ENCODE measurements at regions not wholly inside any gene's neighbourhood (a gene's known extent, or its start where the extent isn't known, plus 50 kb on each side); places are given as distances from the start of the nearest gene placed in this dataset.

DNA sequence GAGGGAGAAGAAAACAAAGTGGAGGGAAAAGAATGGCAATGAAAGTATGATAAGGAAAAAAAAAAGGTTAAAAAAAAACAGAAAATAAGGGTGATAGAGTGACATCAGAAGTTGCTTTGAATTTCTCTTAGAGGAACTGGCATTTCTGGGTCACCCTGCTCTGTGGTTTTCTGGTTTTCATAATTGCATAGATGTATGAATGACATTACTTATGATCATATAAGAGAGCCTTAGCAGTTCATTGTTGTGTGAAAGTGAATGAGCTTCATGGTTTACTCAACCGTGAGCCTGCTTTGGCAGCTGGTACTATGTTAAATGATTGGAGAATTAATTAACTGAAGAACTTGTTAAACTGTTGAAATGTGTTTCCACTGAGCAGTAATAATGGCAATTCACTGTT, 336.4 kb upstream of the FBXO33 start:
- H3K4me3 ChIP-seq (replicated peaks; ENCODE audit: low read depth, low read length) = no peak overlapping the region
- TF ChIP-seq, protein P1, sequence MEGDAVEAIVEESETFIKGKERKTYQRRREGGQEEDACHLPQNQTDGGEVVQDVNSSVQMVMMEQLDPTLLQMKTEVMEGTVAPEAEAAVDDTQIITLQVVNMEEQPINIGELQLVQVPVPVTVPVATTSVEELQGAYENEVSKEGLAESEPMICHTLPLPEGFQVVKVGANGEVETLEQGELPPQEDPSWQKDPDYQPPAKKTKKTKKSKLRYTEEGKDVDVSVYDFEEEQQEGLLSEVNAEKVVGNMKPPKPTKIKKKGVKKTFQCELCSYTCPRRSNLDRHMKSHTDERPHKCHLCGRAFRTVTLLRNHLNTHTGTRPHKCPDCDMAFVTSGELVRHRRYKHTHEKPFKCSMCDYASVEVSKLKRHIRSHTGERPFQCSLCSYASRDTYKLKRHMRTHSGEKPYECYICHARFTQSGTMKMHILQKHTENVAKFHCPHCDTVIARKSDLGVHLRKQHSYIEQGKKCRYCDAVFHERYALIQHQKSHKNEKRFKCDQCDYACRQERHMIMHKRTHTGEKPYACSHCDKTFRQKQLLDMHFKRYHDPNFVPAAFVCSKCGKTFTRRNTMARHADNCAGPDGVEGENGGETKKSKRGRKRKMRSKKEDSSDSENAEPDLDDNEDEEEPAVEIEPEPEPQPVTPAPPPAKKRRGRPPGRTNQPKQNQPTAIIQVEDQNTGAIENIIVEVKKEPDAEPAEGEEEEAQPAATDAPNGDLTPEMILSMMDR (IDR thresholded peaks at IDR 0.05; ENCODE audit: low read length, missing control alignments) = no peak
- DNase-seq (ENCODE audit: low read depth) = no peak

DNA sequence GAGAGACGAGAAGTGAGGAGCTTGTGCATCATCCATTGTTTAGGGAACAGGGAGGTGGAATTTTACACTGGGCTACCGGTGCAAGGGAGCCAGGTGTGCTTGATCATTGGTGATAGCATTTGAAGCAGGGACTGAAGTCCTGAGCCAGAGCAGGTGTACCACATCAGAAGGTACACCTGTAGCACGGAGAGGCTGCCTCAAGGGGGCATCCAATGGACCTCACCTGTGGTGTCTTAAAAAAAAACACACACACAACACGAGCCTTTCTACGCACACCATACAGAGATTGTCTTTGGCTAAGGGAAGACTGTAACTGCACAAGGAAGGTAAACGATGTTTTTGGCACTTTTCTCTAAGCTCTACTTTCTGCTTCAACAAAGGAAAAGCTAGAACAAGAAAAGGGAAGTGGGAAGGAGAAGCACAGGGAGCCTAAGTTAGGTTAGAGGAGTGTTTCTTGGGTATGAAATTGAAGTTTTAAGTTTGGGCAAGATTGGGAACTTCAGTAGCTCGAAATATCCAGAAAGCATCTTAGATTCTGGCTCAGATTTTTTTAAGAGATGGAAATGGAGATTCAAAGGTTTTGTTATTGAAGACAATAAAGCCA, 334.3 kb upstream of the FBXO33 start:
- DNase-seq (ENCODE audit: low read depth) = no peak
- TF ChIP-seq, protein P1 (IDR thresholded peaks at IDR 0.05; ENCODE audit: low read length, missing control alignments) = no peak
- H3K4me3 ChIP-seq (replicated peaks; ENCODE audit: low read depth, low read length) = no peak overlapping the region

GRCh38 chr14:39765676-39766075, 333.4 kb upstream of the FBXO33 start:
- no peak overlapping the region for H3K4me3 ChIP-seq (replicated peaks; ENCODE audit: low read depth, low read length)
- TF ChIP-seq, protein P1 (IDR thresholded peaks at IDR 0.05; ENCODE audit: low read length, missing control alignments) = no peak
- no peak for DNase-seq (ENCODE audit: low read depth)

- no peak overlapping the region for H3K4me3 ChIP-seq (replicated peaks; ENCODE audit: low read depth, low read length)
- TF ChIP-seq, protein P1 (IDR thresholded peaks at IDR 0.05; ENCODE audit: low read length, missing control alignments) = no peak
- DNase-seq (ENCODE audit: low read depth) = no peak
Measured at GRCh38 chr14:39763402-39763890, 331.2 kb upstream of the FBXO33 start.

DNA sequence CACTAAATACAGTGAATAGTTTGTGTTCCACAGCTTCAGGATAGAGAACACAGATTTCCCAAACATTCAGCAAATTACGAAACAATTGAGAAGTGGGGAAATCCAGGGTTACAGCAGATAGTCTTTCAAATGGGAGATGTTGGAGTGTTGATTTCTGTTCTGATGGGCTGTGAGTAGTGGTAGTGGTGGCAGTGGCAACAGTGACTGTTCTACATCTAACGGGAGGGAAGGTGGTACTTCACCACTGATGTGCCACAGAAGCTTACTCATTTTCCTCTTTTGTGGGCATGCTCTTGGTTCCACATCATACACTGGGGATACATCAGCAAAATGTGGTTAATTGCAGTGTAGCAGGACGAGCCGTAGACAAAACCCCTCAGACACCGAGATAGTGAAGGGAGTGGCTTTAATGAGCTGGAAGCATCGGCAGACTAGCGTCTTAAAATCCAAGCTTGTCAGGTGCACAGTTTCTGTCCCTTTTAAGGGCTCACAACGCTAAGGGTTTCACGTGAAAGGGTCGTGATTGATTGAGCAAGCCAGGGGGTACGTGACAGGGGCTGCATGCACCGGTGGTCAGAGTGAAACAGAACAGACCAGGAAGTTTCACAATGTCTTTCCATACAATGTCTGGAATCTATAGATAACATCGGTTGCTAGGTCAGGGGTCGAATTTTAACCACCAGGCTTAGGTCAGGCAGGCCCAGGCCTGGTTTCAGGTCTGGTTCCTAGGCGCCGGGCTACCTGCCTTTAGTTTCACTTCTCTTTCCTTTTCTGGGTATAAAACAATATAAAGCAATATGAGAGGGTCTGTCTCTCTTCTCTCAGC, 330.6 kb upstream of the FBXO33 start:
- TF ChIP-seq, protein P1 (IDR thresholded peaks at IDR 0.05; ENCODE audit: low read length, missing control alignments) = no peak
- H3K4me3 ChIP-seq (replicated peaks; ENCODE audit: low read depth, low read length) = no peak overlapping the region
- DNase-seq (ENCODE audit: low read depth) = peak; percentile 5

DNA sequence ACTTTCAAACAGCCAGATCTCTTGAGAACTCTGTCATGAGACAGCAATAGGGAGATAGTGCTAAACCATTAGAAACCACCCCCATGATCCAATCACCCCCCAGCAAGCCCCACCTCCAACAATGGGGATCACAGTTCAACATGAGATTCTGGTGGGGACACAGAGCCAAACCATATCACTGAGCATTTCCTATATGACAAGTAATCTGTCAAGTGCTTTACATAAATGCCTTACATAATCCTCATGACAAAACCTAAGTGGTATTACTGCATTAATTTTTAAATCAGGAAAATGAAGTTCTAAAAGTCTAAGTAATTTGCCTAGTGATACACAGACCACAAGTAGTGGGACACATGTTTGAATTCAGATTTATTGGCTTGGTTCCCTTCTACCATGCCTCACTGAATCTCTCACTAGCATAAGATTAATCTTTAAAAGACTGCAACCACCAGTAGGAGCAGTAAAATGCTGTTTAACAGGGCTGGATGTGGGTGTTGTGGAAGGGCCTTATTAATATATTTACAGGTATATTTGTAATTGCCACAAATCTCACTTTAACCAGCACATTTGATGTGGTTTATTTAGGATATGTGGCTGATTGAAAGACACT, 323.1 kb upstream of the FBXO33 start:
- TF ChIP-seq, protein P1 (IDR thresholded peaks at IDR 0.05; ENCODE audit: low read length, missing control alignments) = no peak
- no peak overlapping the region for H3K4me3 ChIP-seq (replicated peaks; ENCODE audit: low read depth, low read length)
- no peak for DNase-seq (ENCODE audit: low read depth)
